WI38 (cell line): ENCODE measurements at regions not wholly inside any gene's neighbourhood (a gene's known extent, or its start where the extent isn't known, plus 50 kb on each side); places are given as distances from the start of the nearest gene placed in this dataset.

Source experiments
- H3K4me3 ChIP-seq: 2 replicates; pipeline ENCODE4 v1.5.1; 2011; ENCODE audit warnings: low read depth, mild to moderate bottlenecking, control low read depth, low read length
- TF ChIP-seq, protein P1 (sequence below): IDR thresholded peaks from 2 replicates; pipeline ENCODE4 v1.5.1; 2012; ENCODE audit warnings: low read depth, mild to moderate bottlenecking, control low read depth, low read length

DNA sequence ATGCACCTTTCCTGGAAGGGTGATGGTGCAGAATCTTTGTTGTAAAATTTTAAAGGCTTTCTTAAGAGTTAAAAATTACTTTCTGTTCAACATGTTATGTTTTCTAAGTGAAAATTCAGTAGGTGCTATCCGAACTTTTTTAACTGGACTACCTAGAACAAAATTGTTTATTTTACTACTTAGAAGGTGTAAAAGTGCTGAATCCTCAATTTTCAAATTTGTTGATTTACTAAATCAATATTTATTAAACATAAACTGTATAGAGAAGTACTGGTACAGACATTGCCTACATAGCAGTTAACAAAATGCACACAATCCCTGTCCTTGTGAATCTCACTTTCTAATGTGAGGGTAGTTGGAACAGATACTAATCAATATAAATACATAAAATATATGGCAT, 277.5 kb downstream of the CTH start:
- no peak overlapping the region for H3K4me3 ChIP-seq
- TF ChIP-seq, protein P1, sequence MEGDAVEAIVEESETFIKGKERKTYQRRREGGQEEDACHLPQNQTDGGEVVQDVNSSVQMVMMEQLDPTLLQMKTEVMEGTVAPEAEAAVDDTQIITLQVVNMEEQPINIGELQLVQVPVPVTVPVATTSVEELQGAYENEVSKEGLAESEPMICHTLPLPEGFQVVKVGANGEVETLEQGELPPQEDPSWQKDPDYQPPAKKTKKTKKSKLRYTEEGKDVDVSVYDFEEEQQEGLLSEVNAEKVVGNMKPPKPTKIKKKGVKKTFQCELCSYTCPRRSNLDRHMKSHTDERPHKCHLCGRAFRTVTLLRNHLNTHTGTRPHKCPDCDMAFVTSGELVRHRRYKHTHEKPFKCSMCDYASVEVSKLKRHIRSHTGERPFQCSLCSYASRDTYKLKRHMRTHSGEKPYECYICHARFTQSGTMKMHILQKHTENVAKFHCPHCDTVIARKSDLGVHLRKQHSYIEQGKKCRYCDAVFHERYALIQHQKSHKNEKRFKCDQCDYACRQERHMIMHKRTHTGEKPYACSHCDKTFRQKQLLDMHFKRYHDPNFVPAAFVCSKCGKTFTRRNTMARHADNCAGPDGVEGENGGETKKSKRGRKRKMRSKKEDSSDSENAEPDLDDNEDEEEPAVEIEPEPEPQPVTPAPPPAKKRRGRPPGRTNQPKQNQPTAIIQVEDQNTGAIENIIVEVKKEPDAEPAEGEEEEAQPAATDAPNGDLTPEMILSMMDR, result no peak

DNA sequence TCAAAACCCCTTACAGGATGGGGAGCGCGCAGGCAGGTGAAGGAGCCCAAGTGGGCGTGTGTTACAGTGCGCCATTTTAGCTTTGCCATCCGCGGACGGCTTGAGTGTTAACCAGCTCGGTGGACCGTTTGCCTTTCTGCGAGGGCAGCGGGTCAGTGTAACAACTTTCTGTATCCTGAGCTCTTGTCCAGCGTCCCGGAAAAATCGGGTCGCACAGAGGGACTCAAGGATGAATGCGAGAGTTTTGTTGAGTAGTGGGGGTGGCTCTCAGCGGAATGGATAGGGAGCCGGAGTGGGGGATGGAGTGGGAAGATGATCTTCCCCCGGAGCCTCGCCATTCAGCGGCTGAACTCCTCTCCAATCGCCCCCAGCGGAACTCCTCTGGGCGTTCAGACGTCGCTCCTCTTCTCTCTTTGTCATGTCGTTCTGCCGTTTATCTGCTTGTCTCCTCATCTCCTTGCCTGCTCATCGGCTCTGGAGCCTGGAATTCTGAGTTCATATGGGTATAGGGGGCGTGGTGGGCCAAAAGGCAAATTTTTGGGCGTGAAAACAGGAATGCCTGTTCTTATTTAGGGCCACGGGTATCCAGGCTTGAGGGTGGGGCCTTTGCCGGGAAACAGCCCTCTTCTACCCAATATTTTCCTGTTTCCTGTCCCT, 295.4 kb downstream of the CTH start:
- no peak overlapping the region for H3K4me3 ChIP-seq
- TF ChIP-seq, protein P1, result no peak

DNA sequence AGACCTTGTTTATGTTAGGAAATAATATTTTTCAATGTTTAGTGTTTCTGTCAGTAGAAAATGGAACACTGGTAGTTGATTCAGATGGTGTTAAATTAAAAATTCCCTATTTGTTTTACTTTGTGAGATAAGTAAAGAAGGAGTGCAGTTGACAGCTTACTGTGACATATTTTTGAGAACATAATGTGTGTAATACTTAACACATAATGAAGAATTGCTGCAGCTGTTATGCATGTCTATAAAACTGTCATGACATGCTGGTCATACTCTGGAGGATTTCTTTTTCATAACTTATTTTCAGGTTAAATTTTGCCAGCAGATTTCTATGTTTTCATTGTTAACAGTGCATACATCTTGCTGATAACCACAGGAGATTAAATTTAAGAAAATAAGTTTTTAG, 296.1 kb downstream of the CTH start:
- TF ChIP-seq, protein P1, result no peak
- H3K4me3 ChIP-seq, result no peak overlapping the region

DNA sequence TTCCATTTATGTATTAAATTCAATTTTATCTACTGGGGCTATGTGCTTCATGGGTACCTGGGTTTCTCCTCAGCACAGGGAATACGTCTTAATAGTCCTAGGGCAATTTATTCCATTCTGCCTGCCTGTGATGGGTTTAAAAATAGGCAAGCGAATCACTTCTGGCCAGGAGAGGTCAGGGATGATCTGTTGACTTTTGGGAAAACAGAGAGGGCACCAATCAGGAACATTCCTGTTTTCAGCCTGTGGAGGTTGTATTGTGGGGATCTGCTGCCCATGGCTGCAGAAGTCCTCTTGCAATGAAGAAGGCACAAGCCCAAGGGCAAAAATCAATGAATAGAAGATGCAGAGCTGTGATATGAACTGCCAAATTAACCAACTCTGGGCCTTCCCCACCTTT, 303.1 kb downstream of the CTH start:
- H3K4me3 ChIP-seq, result no peak overlapping the region
- TF ChIP-seq, protein P1, result no peak

DNA sequence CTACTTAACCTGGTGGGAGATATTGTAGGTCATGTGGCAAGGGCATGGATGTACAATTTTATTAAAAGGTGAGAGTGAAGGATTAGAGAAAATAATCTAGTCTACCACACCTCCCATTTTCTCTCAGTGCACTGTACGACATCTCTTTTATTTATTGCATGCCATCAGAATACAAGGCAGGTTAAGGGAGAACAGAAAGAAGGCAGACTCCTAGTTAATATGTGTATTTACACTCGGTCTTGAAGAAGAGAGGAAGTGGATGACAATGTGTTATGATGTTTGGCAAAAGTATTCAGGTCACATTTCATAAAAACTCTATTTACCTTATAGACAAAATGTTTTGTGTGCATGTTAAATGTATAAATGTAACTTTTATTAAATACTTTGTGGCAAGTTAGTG, 306.1 kb downstream of the CTH start:
- TF ChIP-seq, protein P1, result no peak
- no peak overlapping the region for H3K4me3 ChIP-seq

DNA sequence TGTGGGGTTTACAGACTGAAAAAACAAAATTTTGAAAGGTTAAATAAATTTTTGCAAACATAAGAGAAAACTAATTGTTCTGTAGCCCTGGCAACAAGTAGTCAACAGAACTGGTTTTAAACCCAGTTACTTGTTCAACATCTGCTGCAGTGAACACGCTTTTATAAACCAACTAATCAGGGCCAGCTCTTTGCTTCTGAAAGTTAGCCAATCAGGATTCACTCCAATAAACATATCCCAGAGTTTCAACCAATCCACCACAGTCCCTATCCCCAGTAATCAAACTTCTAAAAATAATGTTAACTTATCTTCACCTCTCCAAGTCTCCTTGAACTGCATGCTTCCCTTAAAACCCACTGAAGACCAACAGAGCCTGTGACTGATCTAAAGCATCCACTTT, 306.6 kb downstream of the CTH start:
- H3K4me3 ChIP-seq, result no peak overlapping the region
- TF ChIP-seq, protein P1, result no peak

DNA sequence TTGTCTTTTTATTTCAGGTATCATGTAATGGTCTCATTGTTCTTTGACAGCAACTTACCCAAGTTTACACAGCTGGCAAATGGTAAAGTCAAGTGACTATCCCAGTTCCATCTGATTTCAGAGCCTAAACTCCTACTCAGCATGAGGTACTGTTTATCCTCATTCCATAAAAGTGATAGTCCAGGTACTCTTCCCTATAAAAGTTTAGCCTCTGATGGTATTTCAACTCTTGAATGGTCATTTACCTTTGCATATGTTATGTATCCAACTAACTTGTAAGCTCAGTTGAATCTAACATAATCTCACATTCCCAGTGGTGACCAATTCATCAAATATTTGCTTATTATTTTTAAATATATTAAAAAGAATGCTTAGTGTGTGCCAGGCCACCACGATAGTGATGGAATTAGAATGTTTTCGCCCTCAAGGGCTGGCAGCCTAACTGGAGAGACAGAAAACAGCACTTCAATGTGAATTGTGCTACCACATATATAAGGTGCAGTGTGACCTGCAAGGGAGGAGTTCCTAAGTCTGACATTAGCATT, 307.1 kb downstream of the CTH start:
- no peak overlapping the region for H3K4me3 ChIP-seq
- TF ChIP-seq, protein P1, result no peak
